NCI-H128 (cell line): ENCODE measurements at regions not wholly inside any gene's neighbourhood (a gene's known extent, or its start where the extent isn't known, plus 50 kb on each side); places are given as distances from the start of the nearest gene placed in this dataset.
A peak's percentile ranks its signal among the peaks of the same experiment; 100 is the strongest.

Experiments used
- DNase-seq: peaks from one replicate; lab custom pipeline; 2025; ENCODE audit not compliant: unreplicated experiment; lab: John Stamatoyannopoulos, UW

- no peak for DNase-seq
These were observed 2868.3 kb upstream of the PCDH20 start for GRCh38 chr13:64283926-64284325.

DNA sequence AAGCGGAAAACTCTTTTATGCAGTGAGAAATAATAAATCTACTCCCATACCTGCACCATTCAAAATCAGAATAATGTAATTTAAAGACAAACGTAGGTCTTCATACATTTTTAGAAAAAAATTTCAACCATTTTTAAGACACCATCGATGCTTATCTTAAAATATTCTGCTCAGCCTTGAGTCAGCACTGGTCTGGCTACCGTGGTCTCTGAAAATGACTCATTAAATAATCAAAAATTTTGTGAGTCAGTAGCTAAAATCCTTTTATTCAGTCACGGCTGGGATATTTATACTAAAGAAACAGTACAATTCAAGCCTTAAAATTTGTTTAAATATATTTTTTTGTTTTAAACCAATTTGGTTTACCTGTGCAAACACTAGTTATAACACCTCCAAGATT, 2862.8 kb upstream of the PCDH20 start:
- DNase-seq, result no peak

GRCh38 chr13:64277097-64277496, 2861.4 kb upstream of the PCDH20 start:
- DNase-seq, result no peak

DNA sequence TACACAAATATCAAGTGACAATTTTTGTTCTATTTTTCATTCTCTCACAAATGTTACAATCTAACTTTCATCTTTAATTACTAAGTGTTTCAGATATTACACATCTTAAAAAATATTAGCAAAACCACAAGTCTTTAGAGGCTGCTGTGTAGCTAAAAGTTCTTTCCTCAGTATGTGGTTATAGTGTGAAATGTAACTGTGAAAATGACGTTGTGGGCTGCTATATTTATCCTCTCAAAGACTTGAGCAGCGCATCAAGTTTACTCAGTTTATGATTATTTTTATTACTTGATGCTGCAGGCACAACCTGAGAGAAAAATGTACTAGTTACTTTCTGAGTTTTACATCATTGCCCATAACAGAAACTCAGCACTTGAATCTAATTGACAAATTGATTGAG, 2860.6 kb upstream of the PCDH20 start:
- DNase-seq, result no peak

DNA sequence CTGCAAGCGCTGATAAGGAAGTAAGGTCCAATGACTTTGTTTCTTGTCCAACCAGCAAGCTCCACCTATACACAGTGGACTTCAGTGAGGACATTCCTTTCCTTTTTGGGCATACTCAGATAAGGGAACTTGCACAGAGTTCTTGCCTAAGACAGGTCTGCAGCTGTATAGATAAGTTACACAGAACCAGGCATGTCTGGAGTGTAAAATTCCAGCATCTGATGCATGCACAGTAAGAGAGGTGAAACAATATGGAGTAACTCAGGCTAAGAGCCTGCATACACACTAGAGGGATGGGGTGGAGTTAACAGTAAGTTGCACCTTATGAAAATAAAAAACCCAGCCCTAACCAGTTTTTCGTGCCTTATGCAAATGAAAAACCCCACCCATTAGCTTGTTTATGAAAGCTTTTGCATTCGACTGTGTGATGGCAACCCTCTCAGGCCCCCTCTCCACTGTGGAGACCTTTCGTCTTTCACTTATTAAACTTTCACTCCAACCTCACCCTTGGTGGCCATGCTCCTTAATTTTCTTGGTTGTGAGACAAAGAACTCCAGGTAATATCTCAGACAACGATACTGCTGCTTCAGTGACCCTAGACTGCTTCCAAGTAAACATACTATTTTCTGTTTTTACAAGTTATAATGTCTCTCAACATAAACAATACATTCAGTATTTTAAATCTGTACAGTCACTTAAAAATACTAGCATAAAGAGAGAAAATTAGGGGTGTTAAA, 2859.0 kb upstream of the PCDH20 start:
- no peak for DNase-seq

DNA sequence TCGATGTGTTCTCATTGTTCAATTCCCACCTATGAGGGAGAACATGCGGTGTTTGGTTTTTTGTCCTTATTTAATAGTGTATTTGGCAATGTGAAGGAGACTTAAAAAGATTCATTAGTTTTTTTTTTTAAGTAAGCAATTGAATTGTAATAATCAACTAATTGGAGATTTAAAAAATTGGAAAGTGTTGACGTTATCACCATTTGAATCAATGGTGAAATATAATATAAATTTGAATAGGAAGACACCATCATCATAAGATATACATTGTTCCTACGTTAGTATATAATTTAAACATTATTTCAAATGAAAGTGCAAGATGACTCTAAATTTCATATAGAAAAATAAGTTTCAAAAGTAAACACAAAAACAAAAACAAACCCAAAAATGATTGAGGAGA, 2858.1 kb upstream of the PCDH20 start:
- no peak for DNase-seq

- DNase-seq, result no peak
These were observed 2857.0 kb upstream of the PCDH20 start for GRCh38 chr13:64272681-64273080.

DNA sequence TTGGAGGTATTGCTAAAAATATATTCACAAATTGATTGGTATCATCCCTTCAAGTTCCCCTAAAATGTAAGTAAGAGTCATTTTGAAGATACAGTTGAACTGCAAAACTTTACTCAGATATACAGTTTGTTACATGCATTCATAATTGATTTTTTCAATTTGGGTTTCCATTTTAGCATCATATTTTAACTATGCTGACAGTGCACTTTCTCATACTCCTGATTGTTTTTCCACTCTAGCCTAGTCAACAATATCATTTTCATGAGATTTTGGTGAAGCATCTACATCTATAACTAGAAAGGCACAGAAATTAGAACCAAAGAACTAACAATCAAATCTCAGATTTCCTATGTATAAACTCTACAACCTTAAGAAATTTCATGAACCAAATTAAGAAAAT, 2850.4 kb upstream of the PCDH20 start:
- no peak for DNase-seq

- DNase-seq, result no peak
These were observed 2847.6 kb upstream of the PCDH20 start for GRCh38 chr13:64263285-64263684.

DNA sequence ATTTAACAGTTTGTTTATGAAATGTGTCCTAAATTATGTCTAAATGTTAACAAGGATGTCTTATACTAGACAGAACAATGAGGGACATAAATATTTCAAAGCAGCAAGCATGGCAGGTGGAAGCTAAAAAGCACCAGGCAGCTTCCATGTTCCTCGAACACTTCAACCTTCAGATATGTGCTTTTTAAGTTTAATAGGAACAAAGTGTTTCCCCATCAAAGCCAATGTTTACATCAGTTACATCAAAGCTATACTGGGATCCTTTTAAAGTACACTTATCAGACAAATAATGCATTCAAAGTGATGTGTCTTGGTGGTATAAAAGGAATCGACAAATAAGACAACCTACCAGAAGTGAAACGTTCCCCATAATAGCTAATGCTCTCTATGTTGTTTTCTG, 2841.1 kb upstream of the PCDH20 start:
- peak; percentile 42 for DNase-seq

- DNase-seq, result no peak
These were observed 2840.3 kb upstream of the PCDH20 start for GRCh38 chr13:64255988-64256387.

- DNase-seq, result no peak
These were observed 2832.9 kb upstream of the PCDH20 start for GRCh38 chr13:64248371-64249065.

DNA sequence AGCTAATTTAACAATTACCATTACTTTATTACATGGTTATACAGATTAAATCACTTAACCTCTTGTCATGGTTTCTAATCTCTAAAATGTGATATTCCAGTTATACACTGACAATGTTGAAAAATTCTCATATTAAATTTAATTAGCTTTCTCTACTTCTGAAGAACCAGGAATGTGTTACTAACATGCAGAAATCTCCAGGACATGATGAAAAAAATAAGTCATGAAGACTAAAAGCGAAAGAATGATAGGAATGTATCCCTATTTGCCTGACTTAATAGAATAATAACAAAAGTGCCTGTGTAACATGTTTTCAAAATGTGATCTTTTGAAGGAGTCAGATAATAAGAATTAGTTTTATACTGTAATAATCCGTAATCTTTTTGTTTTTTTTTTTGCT, 2823.7 kb upstream of the PCDH20 start:
- no peak for DNase-seq

DNA sequence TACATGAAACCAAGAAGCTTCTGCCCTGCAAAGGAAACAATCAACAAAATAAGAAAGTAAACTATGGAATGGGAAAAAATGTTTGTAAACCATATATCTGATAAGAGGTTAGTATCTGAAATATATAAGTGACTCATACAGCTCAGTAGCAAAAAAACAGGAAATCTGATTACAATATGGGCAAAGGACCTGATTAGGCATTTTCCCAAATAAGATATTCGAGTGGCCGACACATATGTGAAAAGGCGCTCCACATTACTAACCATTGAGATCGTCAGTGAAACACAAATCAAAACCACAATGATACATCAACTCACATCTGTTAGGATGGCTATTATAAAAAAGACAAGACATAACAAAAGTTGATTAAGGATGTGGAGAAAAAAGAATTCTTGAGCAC, 2818.6 kb upstream of the PCDH20 start:
- no peak for DNase-seq

DNA sequence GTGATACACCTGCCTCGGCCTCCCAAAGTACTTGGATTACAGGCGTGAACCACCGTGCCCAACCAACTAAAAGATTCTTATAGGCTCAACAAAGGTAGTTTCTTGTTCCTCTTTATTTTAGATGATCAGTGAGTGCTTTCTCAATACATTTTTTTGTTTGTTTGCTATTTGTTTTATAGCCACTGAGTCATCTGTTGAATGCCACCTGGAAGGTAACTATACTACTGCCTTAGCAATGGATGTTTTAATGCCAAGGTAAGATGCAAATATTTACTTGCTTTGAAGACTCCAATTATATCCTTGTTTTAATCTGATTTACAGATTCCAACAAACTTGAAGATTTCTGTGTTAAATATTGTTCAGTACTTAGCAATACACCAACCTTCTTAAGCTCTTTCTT, 2807.4 kb upstream of the PCDH20 start:
- DNase-seq, result no peak

GRCh38 chr13:64206430-64207225, 2791.0 kb upstream of the PCDH20 start:
- no peak for DNase-seq

- no peak for DNase-seq
These were observed 2786.9 kb upstream of the PCDH20 start for GRCh38 chr13:64202517-64202916.

- DNase-seq, result no peak
These were observed 2781.6 kb upstream of the PCDH20 start for GRCh38 chr13:64197232-64197631.

GRCh38 chr13:64186503-64187250, 2771.0 kb upstream of the PCDH20 start:
- DNase-seq, result no peak

DNA sequence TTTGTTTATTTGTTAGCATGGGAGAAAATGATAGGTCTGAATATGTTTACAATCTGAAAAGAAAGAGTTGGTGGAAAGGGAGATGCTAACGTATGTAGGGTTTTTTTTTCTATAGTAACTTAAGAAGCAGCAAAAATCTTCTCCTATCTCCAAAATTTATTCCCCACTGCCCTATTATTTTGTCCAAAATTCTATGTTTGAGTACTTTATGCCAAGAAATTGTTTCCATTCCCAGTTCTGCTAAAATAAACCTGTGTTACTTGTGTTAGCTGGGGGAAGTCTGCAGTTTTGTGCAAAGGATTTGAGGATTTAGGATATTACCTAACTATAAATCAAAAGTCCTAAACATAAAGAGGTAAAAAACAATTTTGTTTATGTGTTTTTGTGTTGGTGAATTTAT, 2770.4 kb upstream of the PCDH20 start:
- no peak for DNase-seq

- no peak for DNase-seq
These were observed 2765.1 kb upstream of the PCDH20 start for GRCh38 chr13:64180756-64181155.
